GM19467 (cell line): ENCODE measurements at regions not wholly inside any gene's neighbourhood (a gene's known extent, or its start where the extent isn't known, plus 50 kb on each side); places are given as distances from the start of the nearest gene placed in this dataset.

ENCODE experiments used
- ATAC-seq: cut with Tn5 transposase; IDR thresholded peaks from one replicate; pipeline ENCODE4 v1.9.1; 2021; ENCODE audit warnings: mild to moderate bottlenecking, moderate library complexity; ENCODE audit not compliant: unreplicated experiment

DNA sequence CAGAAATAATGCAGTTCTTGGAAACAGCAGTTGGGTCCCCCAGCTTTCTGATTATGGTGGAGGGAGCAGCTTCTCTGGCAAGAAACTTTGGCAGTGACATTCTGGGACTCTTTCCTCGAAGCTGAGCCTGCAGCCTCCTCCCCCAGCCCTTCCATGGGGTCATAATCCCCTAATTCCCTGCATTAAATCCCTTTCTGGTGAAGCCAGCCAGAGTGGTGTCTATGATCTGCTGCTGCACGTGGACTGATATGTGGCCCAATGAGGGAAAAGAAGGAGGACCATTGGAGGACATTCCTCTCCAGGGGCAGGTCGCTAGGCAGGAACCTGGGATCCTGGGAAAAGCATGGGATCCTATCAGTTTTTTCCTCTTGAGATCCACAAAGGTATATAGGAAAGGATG is 470.5 kb downstream of the RPS24 start:
- ATAC-seq, result no peak

DNA sequence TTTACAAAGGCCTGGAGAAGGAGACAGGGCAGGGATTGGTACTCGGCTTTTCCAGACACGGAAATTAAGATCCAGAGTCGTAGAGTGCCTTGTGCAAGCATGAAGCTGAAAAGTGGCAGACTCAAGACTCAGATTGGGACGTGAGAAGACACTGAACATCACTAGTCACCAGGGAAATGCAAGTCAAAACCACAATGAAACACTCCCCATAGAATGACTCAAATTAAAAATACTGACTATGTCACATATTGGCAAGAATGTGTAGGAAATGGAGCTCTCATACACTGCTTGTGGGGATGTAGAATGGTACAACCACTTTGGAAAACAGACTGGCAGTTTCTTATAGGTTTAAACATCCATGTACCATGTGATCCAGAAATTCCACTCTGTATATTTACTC is 472.0 kb downstream of the RPS24 start:
- no peak for ATAC-seq

DNA sequence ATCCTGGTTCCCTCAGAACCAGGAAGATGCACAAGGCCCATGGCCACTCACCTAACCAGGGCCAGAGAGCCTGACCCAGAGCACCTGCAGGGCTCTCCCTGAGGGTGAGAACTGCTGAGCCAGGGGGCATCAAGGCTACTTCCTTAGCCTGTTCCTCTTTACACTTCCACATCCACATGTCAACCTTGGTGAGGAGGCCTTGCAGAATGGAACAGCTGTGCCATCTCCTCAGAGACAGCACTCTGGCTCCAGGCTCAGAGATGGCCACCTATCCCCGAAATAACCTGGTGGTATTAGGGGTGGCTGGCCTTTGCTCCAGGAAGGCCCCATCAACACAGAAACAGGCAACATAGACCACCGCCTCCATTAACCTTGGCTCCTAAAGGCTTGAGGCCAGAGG is 473.0 kb downstream of the RPS24 start:
- ATAC-seq, result no peak

DNA sequence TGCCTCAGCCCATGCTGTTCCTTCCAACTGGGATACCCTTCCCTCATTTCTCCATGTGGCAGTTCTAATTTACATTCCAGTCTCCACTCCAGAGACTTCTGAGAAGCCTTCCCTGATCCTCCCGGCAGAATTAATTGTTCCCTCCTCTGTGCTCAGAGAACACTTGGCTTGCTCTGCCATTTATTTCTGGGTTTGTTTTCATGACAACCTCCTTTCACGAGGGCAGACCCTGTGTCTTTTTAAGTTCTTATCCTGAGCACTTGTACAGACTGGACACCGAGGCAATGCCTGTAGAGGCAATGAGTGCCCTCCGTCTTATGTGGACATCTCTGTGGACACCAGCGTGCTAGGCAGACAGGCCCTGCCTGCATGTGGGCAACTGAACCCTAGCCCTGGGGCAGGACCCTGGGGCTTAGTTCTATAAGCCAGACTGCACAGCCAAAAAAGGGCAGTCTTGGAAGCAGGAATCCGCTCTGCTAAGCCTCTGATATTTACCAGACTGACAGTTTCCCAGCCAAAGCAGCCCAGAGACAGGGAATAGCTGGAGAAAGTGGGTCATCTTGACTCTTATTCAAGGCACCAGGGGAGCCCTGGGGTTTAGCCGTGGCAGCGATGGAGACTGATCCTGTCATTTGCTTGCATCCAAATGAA is 474.0 kb downstream of the RPS24 start:
- ATAC-seq, result no peak

DNA sequence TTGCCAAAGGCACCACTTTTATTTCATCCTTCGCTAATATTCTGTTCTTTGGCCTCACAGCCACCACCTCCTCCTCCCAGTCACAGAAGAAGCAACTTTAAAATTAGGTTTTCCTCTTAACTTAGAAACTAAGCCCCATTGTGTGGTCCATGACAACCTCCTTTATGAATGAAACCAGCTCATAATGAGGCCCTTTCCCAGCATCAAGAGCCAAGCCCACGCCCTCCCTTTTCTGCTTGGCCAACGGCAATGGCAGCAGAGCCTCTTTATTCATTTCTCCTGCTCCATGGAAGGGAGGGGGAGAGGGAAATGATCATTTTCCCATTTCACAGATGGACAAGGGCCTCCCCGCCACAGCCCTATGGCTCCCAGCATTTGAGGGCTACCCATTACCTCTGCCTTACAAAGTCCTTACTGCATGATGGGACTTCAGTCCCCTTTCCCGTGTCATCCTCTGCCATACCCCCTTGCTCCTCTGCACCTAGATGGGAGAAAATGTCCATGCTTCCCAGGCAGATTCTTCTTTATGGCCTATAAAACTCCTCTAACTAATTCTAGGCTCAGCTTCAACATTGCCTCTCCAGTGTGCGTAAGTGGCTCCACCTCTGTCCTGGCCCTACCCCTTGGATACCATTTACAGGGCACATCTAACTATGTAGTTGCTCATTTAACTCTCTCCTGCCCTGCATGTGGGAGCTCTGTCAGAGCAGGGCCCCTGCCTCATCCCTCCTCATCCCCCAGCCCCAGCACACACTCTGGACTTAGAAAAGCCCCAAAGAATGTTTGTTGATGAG is 475.5 kb downstream of the RPS24 start:
- ATAC-seq, result no peak

GRCh38 chr10:78510566-78511323 is 477.1 kb downstream of the RPS24 start:
- no peak for ATAC-seq

DNA sequence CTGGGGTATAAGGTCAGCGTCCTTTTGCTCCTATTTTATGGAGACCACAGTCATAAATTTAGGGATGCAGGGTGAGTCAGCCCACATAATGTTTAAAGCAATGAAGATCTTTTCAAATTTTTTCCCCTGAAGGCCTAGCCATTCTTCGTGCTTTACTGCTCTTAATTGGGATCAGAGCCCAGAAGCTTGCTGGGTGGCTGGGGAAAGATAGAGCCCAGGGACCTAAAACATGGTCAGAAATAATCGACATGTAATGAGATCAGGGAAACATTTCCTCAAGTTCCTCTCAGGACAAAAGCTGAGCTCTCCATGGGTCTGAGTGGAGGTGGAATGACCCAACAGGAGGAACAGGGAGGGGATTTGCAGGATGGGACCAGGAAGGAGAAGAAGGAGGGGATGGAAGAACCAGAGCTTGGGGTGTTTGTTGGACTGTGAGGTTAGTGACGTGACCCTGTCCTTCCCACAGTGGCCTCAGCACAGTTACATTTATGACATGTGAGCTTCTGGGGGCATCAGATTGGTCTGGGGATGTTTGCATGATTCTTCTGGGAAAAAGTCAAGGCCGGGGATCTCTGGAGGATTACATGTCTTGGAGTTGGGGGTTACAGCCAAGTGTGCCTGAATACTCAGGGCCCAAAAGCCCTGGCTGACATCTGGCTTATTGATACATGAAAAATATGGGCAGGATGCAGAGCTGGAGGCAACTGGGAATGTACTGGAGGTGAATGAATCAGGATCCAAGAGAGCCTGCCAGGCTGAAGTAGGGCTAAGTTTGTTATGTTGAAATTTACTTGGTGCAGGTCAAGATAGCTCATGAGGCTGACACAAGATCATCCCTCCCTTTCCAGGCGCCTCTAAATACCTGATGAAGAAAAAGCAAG is 477.9 kb downstream of the RPS24 start:
- ATAC-seq, result no peak

DNA sequence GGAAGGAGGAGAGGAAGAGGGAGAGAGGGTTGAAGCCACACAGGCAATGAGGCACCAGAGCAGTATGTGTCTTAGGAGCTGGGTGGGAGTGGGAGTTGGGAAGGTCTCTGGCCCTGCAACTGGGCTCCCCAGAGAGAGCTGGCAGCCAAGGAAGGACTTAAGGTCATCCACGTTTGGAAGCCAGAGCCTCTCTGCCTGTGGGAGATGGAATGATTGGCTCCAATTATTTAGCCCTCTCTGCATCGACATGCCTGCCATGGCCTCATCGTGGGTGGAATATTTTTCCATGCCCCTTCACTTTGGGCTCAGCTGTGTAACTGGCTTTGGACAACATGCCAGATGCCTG is 478.5 kb downstream of the RPS24 start:
- no peak for ATAC-seq

DNA sequence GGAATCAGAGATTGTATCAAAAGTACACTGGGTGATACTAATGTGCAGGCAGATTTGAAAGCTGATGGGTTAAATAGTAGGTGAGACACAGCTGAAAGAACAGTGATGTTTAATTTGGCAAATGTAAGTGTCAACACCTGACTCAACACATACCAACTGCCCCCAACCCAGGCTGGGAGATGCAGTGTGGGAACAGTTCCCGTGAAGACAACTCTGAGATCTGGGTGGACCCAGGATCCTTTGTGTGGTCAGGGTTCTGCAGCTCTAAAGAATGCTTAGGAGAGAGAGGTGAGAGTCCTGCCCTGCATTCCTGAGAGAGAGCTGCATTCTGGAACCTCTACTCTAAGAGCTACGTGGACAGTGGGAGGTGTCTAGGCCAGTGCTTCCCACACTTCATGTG is 479.7 kb downstream of the RPS24 start:
- no peak for ATAC-seq

DNA sequence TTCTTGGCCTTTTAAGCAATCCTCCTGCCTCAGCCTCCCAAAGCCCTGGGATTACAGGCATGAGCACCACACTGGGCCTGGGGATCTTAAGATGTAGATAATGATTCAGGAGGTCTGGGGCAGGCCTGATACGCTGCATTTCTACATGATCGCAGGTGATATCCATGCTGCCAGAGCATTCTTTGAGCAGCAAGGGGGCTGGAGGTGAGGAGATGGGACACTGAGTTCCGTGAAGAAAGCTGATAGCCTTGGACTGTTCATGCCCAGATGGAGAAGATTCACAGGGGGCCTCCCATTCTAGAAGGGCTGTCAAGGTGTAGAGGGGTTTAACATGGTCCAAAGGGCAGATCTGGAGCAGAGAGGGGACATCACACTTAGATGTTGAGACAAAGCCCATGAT is 480.3 kb downstream of the RPS24 start:
- ATAC-seq, result no peak

GRCh38 chr10:78514459-78514858 is 480.8 kb downstream of the RPS24 start:
- ATAC-seq, result no peak

- no peak for ATAC-seq
Observed at GRCh38 chr10:78515038-78515872, 481.6 kb downstream of the RPS24 start.

DNA sequence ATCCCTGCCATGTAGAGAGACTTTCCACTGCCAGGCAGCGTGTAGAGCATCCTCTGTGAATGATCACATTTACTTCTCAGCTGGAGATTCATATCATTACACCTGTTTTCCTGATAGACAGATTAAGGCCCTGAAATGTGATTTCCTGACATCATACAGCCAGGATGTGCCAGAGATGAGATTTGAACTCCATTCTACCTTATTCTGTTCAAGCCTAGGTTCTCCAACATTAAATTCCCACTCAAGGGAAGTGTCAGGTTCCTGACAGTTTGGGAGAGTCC is 482.1 kb downstream of the RPS24 start:
- no peak for ATAC-seq

DNA sequence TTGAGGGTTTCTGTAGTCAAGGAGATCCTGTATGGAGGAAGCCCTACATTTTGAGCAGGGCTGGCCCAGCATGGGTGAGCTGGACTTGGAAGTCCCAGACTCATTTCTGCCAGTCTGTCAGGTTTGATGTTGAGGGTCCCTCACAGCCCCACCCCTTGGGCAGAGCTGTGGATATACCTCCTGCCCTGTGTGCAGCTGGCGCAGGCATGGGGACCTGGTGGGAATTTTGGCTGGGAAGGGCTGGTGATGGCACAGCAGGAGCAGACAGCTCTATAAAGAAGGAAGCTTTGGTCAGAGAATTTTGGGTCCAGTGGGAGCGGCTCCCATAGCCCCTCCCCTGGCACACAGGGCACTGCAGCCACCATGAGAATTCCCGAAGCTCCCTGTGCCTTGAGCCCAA is 482.6 kb downstream of the RPS24 start:
- no peak for ATAC-seq

DNA sequence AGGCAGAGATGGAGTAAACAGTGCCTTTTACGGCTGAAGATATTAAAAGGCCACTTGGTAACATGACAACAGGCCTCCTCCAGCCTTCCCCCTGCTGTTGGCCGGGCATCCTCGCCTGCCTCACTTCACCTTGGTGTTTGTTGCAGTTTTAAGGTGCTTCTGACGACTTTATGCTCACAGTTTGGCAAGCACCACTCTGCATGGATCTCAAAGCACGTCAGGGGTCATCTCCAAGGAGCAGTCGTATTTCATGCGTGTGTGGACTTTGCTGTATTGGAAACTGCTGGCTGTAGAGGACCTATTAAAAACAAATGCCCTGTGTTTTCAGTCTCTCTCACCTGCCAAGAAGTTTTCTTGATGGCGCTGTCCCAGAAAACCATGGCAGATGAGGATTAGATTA is 483.1 kb downstream of the RPS24 start:
- ATAC-seq, result no peak

DNA sequence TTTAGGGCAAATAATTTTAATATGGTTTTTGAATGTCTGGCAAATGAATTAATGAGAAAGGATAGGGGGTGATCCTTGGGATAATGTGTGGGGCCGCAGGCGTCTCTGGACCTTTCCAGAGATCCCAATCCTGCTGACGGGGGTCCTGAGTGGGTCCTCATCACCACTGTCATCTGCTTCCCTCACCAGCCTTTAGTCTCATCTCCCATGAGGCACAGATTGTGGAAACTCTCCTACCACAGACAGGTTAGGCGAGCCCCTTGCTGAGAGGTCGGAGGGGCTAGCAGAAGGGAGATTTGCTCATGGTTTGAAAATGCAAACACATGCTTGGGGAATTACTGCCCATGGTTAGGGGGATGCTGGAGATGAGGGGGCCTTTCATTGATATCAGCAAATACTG is 484.6 kb downstream of the RPS24 start:
- ATAC-seq, result no peak

DNA sequence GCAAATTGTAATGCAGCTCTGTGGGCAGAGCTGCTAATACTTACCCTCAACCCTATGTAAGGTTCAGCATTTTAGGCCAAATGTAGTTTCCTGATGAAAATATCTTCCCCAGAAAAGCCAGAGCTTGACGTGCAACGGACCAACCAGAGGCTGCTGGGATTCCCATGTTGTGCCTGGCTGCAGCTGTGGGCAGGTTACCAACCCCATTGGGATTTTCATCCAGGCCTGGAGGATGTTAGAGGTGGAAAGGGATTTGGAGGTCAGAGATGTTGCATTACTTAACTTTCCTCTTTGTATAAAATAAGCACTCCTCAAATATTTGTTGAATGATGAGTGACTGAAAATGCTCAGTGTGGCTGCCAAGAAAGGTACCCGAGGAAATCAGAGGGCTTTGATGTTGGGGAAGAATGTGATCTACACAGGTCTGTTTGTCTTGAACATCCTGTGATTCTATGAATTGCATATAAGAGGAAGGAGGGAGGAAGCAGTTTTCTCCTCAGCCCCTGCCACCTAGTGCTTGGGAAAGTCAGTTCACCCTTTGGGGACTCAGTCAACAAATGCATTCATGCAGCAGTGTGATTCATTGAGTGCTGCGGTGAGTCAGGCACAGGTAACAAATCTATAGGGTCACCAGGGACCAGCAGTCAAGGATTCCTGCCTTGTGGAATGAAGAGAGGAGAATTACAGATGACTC is 487.2 kb downstream of the RPS24 start:
- ATAC-seq, result no peak

DNA sequence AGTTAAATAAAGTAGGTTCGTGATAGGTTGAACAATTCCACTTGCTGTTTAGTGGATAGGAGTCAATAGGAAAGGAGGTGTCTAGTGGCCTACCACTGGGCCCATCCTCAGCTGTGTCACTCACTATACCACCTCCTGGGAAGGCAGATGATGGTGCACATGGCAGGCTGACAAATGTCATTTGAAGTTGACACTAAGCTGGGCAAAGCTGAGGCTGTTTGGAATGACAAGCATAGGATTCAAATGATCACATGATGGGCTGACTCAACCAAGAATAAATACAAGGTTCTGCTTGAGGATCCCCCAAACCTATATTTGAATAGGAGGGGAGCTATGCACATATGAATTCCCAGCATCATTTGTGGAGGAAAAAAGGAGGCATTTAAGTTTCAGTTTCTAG is 489.8 kb downstream of the RPS24 start:
- no peak for ATAC-seq

GRCh38 chr10:78524342-78524741 is 490.7 kb downstream of the RPS24 start:
- ATAC-seq, result no peak

- no peak for ATAC-seq
Observed at GRCh38 chr10:78524941-78525340, 491.3 kb downstream of the RPS24 start.
